ENCODE measurements at regions not wholly inside any gene's neighbourhood (a gene's known extent, or its start where the extent isn't known, plus 50 kb on each side); places are given as distances from the start of the nearest gene placed in this dataset.

GRCh38 chr1:20426923-20427322 lies 59.1 kb downstream of the CAMK2N1 start:
- DNase-seq = peak in 1 of 3 donors; percentile 23
- Histone ChIP-seq H3K4me1 (no peaks in the 10 kb centered on the region), H3K36me3 (no peaks in the 10 kb centered on the region), H3K4me3 (no peak overlapping the region), H3K27me3 (no peaks in the 10 kb centered on the region), H3K9me3 (peaks cover 0 to 18% (median 0%) of the 10 kb centered on the region in 4 donors), H3K27ac (no peak overlapping the region)
- no peak for TF ChIP-seq CTCF (IDR thresholded peaks at IDR 0.05)
- no peak for TF ChIP-seq POLR2A (IDR thresholded peaks at IDR 0.05)

DNA sequence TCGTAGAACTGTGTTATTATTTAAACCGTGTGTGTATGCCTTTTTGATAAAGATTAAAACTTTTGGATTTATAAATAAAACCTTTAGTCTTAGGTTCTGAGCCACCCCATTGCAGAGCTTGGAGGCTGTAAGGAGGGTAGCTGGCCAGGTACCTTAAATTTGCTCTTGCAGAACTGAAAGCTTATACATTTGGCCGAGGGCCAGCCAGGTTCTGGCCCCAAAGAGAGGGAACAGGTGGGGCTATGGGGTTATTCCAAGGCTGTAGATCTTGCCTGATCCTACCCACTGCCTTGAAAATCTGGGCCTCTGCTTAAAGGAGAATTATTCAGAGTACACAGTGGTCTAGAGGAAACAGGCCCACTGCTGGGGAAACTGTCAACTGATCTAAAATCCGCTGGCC lies 59.6 kb downstream of the CAMK2N1 start:
- Histone ChIP-seq H3K36me3 (no peaks in the 10 kb centered on the region), H3K9me3 (peaks cover 0 to 18% (median 0%) of the 10 kb centered on the region in 4 donors), H3K27me3 (no peaks in the 10 kb centered on the region), H3K4me3 (no peak overlapping the region), H3K4me1 (no peaks in the 10 kb centered on the region), H3K27ac (no peak overlapping the region)
- TF ChIP-seq POLR2A (IDR thresholded peaks at IDR 0.05) = no peak
- no peak for TF ChIP-seq CTCF (IDR thresholded peaks at IDR 0.05)
- peak in 1 of 3 donors; percentile 14 for DNase-seq

DNA sequence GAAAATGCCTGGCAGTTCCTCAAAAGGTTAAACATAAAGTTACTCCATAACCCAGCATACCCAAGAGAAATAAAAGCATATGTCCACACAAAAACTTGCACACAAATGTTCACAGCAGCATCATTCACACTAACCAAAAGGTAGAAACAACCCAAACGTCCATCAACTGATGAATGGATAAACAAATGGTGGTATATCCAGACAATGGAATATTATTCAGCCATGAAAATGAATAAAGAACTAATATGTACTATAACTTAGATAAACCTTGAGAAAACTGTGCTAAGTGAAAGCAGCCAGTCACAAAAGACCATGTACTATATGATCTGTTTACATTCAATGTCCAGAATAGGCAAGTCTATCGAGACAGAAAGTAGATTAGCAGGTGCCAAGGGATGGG lies 60.4 kb downstream of the CAMK2N1 start:
- TF ChIP-seq POLR2A (IDR thresholded peaks at IDR 0.05) = no peak
- no peak for TF ChIP-seq CTCF (IDR thresholded peaks at IDR 0.05)
- Histone ChIP-seq H3K36me3 (no peaks in the 10 kb centered on the region), H3K27ac (no peak overlapping the region), H3K4me1 (no peaks in the 10 kb centered on the region), H3K27me3 (no peaks in the 10 kb centered on the region), H3K9me3 (peaks cover 0 to 18% (median 0%) of the 10 kb centered on the region in 4 donors), H3K4me3 (no peak overlapping the region)
- no peak for DNase-seq

DNA sequence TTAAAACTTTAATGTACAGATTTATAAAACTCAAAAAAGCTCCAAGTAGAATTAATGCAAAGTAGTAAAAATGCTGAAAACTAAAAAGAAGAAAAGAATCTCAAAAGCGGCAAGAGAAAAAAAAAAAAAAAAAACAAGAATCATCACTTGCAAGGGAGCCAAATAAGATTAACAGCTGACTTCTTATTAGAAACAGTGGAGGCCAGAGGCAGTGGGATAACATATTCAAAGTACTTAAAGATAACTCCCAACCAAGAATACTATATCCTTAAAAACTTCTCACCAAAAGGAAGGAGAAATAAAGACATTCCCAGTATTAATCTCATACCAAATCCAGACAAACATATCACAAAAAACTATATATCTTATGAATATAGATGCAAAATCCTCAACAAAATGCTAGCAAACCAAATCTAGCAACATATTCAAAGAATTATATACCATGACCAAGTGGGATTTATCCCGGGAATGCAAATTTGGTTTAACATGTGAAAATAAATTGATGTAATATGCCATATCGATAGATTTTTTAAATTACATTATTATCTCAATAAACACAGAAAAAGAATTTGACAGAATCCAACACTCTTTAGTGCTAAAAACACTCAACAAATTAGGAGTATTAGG lies 62.7 kb downstream of the CAMK2N1 start:
- Histone ChIP-seq H3K27me3 (no peaks in the 10 kb centered on the region), H3K27ac (no peak overlapping the region), H3K4me3 (no peak overlapping the region), H3K9me3 (peaks cover 0 to 18% (median 0%) of the 10 kb centered on the region in 4 donors), H3K36me3 (no peaks in the 10 kb centered on the region), H3K4me1 (no peaks in the 10 kb centered on the region)
- no peak for DNase-seq
- TF ChIP-seq CTCF (IDR thresholded peaks at IDR 0.05) = no peak
- TF ChIP-seq POLR2A (IDR thresholded peaks at IDR 0.05) = no peak

- H3K4me3 ChIP-seq = no peak overlapping the region
- no peak overlapping the region for H3K27ac ChIP-seq
- no peaks in the 10 kb centered on the region for H3K36me3 ChIP-seq
- no peaks in the 10 kb centered on the region for H3K4me1 ChIP-seq
- DNase-seq = no peak
- TF ChIP-seq POLR2A (IDR thresholded peaks at IDR 0.05) = no peak
- peaks cover 0 to 18% (median 0%) of the 10 kb centered on the region in 4 donors for H3K9me3 ChIP-seq
- no peaks in the 10 kb centered on the region for H3K27me3 ChIP-seq
These were observed 64.6 kb downstream of the CAMK2N1 start for GRCh38 chr1:20421441-20421840.

- Histone ChIP-seq H3K36me3 (no peaks in the 10 kb centered on the region), H3K9me3 (peaks cover 0 to under 1% (median 0%) of the 10 kb centered on the region in 4 donors), H3K27me3 (no peaks in the 10 kb centered on the region), H3K27ac (no peak overlapping the region), H3K4me3 (no peak overlapping the region), H3K4me1 (no peaks in the 10 kb centered on the region)
- TF ChIP-seq POLR2A (IDR thresholded peaks at IDR 0.05) (no peak), CTCF (IDR thresholded peaks at IDR 0.05) (no peak)
- no peak for DNase-seq
These were observed 68.4 kb downstream of the CAMK2N1 start for GRCh38 chr1:20417581-20417980.

All from Peyer's patch (tissue), 4 donors.